ENCODE measurements at regions not wholly inside any gene's neighbourhood (a gene's known extent, or its start where the extent isn't known, plus 50 kb on each side); places are given as distances from the start of the nearest gene placed in this dataset.
A peak's percentile ranks its signal among the peaks of the same experiment; 100 is the strongest.
"Not testable (repeated sequence)": the region's sequence is repeated elsewhere in the genome, so short reads cannot be mapped to it uniquely, and the experiment has no call there.

- no peak for ATAC-seq
Measured at GRCh38 chr6:4348462-4349112, 213.2 kb upstream of the ECI2 start.

- no peak for ATAC-seq
Measured at GRCh38 chr6:4347877-4348276, 212.5 kb upstream of the ECI2 start.

DNA sequence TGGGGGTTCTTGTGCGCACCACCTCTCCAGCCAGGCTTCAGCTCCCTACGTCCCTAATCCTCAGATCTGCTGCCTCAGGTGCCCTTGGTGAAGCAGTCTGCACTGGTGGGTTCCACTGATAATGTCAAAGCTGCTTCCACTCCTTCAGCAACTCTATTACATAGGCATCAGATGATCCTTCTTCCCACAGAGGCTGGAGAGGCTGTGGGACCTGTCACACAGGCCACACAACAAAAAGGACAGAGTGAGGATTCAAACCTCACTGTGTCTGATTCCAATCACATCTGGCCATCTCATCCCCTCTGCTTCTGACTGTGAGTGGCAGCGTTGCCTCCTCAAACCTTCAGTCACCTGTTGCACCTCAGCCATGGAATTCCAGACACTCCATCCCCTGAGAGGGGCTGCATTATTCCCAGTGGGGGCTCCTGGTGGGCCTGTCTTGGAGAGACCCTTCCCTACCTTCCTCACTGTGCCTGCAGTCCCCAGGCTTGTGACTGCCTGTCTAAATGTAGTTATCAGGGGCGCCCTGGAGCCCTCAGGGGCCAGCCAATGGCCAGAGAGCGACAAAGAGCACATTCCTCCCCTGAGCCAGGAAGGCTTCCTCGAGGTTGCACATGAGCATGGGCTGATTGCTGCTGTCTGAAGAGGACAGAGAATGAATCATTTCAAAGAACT is 211.4 kb upstream of the ECI2 start:
- ATAC-seq: no peak

DNA sequence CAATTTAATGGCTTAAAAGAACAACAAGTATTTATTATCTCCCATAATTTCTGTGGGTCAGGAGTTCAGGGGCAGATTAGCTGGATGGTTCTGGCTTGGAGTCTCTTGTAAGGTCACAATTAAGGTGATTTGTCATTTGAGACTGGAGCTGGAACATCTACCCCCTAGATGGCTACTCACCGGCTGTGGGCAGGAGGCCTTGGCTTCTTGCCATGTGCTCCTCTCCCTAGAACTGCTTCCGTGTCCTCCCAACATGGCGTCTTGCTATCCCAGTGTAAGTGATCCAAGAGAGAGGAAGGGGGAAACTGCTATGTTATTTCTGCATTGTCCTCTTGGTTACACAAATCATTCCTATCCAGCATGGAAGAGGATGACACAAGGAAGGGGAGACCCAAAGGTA is 210.2 kb upstream of the ECI2 start:
- ATAC-seq: no peak

GRCh38 chr6:4344317-4344899 is 209.0 kb upstream of the ECI2 start:
- ATAC-seq: no peak

DNA sequence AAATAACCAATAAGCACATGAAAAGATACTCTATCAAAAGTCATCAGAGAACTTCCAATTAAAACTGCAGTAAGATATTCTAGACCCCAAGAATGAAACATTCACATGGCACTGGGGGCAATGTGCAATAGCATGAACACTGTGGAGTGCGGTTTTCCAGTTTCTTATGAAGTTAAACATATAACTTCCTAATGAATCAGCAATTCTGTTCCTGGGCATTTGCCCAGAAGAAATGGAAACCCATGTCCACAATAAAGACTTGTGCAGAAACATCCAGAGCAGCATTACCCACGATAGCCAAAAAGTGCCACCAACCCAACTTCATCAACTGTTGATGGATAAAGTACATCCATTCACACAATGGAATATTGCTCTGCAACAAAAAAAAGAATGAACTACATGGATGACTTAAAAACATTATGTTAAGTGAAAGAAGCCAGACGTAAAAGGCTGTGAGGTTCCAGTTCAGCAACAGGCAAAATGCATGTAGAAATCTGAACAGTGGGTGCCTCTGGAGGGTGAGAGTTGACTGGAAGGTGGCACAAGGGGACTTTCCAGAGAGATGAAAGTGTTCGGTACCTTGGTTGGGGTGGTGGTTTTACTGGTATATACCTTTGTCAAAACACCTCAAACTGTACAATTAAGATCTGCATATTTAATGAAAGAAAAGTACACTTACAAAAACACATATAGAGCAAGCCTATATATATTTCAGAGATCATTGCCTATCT is 207.2 kb upstream of the ECI2 start:
- ATAC-seq: no peak

DNA sequence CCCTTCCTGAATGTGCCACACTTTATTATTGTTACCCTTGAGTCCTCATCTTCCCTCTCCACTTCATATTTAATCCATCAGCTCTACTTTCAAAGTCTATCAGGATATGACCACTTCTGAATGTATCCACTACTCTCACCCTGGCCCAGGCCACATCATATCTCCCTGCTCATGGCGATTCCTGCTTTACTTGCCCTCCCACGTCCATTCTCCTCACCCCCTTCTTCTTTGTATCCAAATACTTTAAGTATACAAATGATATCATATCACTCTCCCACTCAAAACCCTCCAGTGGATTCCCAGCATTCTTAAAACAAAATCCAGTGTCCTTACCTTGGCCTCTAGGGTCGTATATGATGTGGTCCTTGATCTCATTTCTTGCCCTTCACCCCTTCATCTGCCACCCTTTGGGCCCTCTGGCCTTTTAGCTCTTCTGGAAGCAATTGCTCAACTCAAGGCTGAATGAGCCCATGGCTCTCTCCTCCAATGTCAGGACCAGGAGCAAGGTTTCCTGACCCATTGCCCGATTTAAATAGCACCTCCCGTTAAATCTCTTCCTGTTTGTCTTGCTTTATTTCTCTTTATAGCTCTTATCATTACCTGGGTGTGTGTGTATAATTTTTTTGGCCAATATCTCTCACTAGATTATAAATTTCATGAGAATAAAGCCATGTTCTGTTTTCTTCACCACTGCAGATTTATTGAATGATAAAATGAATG is 205.9 kb upstream of the ECI2 start:
- ATAC-seq: no peak

GRCh38 chr6:4340544-4340943 is 205.2 kb upstream of the ECI2 start:
- ATAC-seq: no peak

- no peak for ATAC-seq
Measured at GRCh38 chr6:4338884-4339283, 203.5 kb upstream of the ECI2 start.

DNA sequence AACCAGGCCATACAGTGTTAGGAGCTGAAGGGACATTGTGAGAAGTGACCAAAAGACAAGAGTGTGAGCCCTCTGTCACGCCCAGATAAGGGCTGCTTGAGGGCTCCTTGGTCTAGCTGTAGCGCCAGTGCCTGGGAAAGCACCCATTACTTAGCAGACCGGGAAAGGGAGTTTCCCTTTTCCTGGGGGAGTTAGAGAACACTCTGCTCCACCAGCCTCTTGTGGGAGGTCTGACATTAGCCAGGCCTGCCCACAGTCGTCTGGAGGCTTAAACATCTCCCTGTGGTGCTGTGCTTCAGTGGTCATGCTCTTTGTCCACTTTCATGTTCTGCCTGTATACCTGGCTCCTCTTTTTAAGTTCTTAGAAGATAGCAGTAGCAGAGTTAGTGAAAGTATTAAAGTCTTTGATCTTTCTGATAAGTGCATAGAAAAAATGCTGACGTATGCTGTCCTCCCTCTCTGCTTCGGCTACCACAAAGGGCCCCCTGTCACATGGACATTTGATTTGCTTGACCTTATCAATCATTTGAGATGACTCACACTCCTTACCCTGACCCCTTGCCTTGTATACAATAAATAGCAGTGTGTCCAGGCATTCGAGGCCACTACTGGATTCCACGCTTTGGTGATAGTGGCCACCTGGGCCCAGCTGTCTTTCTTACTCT is 201.5 kb upstream of the ECI2 start:
- ATAC-seq: no peak

GRCh38 chr6:4336084-4336483 is 200.7 kb upstream of the ECI2 start:
- no peak for ATAC-seq

DNA sequence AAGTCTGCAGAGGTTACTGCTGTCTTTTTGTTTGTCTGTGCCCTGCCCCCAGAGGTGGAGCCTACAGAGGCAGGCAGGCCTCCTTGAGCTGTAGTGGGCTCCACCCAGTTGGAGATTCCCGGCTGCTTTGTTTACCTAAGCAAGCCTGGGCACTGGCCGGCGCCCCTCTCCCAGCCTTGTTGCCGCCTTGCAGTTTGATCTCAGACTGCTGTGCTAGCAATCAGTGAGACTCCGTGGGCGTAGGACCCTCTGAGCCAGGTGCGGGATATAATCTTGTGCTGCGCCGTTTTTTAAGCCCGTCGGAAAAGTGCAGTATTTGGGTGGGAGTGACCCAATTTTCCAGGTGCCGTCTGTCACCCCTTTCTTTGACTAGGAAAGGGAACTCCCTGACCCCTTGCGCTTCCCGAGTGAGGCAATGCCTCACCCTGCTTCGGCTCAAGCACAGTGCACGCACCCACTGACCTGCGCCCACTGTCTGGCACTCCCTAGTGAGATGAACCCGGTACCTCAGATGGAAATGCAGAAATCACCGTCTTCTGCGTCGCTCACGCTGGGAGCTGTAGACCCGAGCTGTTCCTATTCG is 198.9 kb upstream of the ECI2 start:
- ATAC-seq: not testable (repeated sequence)

DNA sequence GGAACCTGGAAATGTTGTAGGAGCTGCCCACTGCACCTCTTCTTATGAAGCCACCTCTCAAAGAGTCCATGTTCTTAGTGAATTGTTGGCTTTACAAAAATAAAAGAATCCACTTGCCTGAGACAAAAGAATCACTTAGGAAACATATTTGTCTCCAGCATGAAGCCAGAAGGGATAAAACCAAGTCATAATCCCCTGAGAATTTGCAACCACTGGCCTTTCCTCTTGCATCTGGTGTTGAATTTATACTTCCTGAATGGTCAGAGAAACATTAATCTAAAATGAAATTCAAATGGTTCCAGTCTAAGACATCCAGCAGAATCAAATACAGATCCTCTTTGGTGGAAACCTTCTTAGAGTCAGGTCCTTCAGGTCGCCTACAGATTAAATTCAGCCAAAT is 192.5 kb upstream of the ECI2 start:
- ATAC-seq: no peak

DNA sequence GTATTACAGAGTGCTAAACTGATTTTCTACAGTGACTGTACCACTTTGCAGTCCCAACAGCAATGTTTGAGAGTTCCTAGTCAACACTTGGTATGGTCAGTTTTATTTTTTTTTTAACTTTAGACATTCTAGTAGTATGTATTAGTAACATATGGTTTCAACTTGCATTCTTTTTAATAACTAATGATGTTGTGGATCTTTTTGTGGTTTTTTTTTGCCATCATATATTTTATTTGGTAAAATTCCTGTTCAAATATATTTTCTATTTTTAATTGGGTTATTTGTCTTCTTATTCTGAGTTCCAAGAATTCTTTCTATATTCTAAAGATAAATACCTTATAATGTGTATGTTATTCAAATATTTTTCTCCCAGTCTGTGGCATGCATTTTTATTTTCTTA is 189.4 kb upstream of the ECI2 start:
- ATAC-seq: no peak

DNA sequence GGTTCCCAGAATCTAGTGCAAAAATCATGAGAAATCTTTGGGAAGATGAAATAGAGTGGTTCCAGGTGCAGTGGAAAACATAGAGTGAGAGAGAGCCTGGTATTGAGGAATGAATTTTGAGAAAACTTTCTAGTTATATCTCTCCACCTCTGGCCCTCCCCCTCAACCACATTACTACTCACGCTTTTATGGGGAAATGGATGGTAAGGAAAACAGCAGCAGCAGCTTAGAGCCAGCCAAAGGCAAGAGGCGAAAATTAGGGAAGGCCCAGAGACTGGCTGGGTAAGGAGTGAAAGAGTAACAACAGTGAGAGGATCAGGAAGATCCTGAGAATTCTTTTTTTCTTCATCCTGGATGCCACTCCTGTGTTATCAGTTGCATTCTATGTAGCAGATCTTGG is 187.9 kb upstream of the ECI2 start:
- no peak for ATAC-seq

- ATAC-seq: peak; percentile 62
Measured at GRCh38 chr6:4322846-4323309, 187.5 kb upstream of the ECI2 start.

DNA sequence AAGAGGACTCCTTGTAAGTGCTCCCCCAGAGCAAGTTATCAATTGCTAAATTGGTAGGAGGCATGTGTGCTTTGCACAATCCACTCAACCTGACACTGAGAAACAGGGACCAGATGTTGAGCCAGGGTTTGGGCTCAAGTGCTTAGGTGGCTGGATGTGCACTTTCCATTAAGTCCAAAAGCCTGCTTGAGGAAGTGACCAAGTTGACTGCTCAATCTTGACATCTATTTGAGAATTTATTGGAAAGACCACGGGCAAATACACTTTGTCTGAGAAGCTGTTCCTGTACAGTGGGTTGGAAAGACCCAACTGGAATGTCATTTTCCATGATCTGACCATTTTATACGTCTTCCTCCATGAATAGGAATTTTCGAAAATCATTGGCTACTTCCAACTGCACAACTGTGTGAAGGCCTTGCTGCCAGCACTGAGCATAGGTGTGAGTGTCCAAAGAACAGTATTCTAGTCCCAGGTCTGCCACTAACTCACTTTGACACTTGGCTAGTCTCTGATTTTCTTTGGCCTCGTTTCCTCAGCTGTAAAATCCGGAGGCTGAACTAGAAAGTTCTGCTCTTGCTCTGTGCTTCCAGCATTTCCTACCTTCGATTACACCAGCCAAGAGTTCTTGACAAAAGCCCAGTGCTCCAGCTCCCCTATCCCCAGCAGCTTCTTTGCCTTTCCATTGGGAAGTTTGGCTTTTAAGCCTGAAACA is 186.9 kb upstream of the ECI2 start:
- no peak for ATAC-seq

DNA sequence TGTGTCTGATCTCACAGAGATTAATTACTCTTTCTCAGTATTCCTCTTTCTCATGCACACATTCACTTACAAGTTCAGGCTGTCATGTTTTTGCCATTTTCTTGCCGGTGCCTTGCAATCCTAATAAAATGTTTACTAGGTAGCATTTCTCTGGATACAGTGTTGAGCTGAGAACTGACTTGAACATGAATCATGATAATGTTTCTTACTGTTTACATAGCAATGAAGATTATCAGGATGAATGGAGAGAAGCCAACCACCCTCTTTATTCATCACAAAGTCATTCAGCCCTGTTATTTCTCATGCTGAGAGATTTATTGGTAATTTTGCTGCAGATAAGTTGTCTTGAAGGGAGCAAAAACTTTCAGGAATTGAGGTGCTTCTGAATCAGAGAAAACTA is 185.5 kb upstream of the ECI2 start:
- ATAC-seq: peak; percentile 48

DNA sequence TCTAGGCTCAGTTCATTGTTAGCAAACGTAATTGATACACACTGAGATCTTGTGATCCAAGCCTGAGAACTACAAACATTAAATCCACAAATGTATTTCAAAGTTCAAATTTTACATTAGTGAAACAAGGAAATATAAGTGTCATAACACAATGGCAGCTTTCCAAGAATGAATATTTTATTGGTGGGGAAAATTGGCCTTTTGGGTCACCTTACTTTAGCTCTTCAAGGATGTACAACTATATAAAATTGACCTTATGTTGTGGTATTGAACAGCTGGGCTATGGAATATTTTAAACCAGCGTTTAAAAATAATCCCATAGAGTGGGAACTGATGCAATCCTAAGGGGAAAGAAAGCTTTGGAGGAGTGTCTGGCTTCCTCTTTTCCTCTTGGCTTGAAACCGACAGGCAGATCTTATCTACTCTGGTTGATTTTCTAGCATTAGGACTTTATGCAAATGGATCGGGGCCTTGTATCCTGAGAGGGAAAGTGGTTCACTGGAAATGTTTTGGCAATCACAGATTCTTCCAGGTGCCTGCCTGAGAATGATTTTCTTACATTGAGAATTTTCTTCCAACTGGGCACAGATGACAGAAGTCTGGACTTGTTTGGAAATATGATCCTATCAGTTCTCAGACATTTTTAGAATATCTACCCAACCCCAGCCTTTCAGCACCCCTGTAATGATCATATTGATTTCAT is 184.8 kb upstream of the ECI2 start:
- ATAC-seq: no peak

GRCh38 chr6:4318321-4318720 is 182.9 kb upstream of the ECI2 start:
- no peak for ATAC-seq

All from esophagus mucosa (tissue), 1 donor.